ENCODE measurements at regions not wholly inside any gene's neighbourhood (a gene's known extent, or its start where the extent isn't known, plus 50 kb on each side); places are given as distances from the start of the nearest gene placed in this dataset.

DNA sequence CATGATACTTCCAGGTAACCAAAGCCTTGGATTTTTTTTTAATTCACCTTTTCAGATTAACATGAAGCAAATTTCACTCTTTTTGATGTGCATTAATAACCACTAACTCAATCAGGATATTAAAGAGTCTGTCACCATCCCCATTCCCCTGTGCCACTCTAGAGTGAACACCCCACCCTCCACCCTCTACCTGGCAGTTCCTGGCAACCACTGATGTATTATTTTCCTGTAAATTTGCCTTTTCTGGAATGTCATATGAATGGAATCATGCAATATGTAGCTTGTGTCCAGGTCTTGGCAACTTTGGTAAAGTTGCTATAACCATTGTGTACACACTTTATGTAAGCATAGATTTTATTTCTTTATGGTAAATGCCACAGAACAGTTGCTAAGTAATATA lies 627.6 kb downstream of the MCTP2 start:
- H3K4me3 Mint-ChIP-seq, result no peak overlapping the region
- H3K27ac Mint-ChIP-seq, result no peak overlapping the region
- ATAC-seq (no peak), DNase-seq (ENCODE audit: low spot score) (no peak)
- CTCF ChIA-PET, result no interaction called here
- POLR2A ChIA-PET, result no interaction called here
- H3K36me3 Mint-ChIP-seq, result no peaks in the 10 kb centered on the region; the same call in 1 of the 2 replicates
- TF ChIP-seq HMGXB4 (CRISPR knock-in tag; IDR thresholded peaks at IDR 0.05) (no peak), FOXJ3 (CRISPR knock-in tag; IDR thresholded peaks at IDR 0.05; ENCODE audit: borderline replicate concordance) (no peak), FOXP4 (CRISPR knock-in tag; IDR thresholded peaks at IDR 0.05) (no peak), ATF2 (CRISPR knock-in tag; IDR thresholded peaks at IDR 0.05; ENCODE audit: borderline replicate concordance, low read depth) (no peak), NFYB (CRISPR knock-in tag; conservative IDR thresholded peaks at IDR 0.05; ENCODE audit: low read depth) (no peak), MXD4 (CRISPR knock-in tag; IDR thresholded peaks at IDR 0.05; ENCODE audit: borderline replicate concordance) (no peak), STAT6 (CRISPR knock-in tag; conservative IDR thresholded peaks at IDR 0.05; ENCODE audit: low read depth) (no peak), IRF2 (CRISPR knock-in tag; IDR thresholded peaks at IDR 0.05; ENCODE audit: borderline replicate concordance, low read depth) (no peak), JUN (CRISPR knock-in tag; IDR thresholded peaks at IDR 0.05) (no peak), ZNF121 (CRISPR knock-in tag; IDR thresholded peaks at IDR 0.05) (no peak), NFATC4 (CRISPR knock-in tag; IDR thresholded peaks at IDR 0.05) (no peak), NR2C2 (CRISPR knock-in tag; IDR thresholded peaks at IDR 0.05) (no peak)
- TF ChIP-seq, protein P1, sequence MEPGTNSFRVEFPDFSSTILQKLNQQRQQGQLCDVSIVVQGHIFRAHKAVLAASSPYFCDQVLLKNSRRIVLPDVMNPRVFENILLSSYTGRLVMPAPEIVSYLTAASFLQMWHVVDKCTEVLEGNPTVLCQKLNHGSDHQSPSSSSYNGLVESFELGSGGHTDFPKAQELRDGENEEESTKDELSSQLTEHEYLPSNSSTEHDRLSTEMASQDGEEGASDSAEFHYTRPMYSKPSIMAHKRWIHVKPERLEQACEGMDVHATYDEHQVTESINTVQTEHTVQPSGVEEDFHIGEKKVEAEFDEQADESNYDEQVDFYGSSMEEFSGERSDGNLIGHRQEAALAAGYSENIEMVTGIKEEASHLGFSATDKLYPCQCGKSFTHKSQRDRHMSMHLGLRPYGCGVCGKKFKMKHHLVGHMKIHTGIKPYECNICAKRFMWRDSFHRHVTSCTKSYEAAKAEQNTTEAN (CRISPR knock-in tag; IDR thresholded peaks at IDR 0.05), result no peak
- no peaks in the 10 kb centered on the region for H3K27me3 Mint-ChIP-seq (ENCODE audit: low read depth)
- peaks cover 9% of the 10 kb centered on the region for H3K4me1 Mint-ChIP-seq
- peaks cover 22% of the 10 kb centered on the region for H3K9me3 Mint-ChIP-seq

- Mint-ChIP-seq H3K9me3 (peaks cover 34% of the 10 kb centered on the region), H3K27me3 (ENCODE audit: low read depth) (no peaks in the 10 kb centered on the region), H3K36me3 (peaks cover 2% of the 10 kb centered on the region; the same call in 1 of the 2 replicates), H3K27ac (no peak overlapping the region), H3K4me1 (no peaks in the 10 kb centered on the region), H3K4me3 (no peak overlapping the region)
- no peak for ATAC-seq
- ChIA-PET POLR2A (no interaction called here), CTCF (interaction anchor here (0.8 kb wide), 1 partner anchor 160 kb away, joined by 3 read pairs; no protein-coding TSS in a partner anchor)
- no peak for DNase-seq (ENCODE audit: low spot score)
- no peak for TF ChIP-seq SMAD3 (CRISPR knock-in tag; IDR thresholded peaks at IDR 0.05; ENCODE audit: borderline replicate concordance)
- no peak for TF ChIP-seq ZMAT4 (CRISPR knock-in tag; IDR thresholded peaks at IDR 0.05)
- no peak for TF ChIP-seq JAZF1 (CRISPR knock-in tag; IDR thresholded peaks at IDR 0.05)
- no peak for TF ChIP-seq FOXP1 (CRISPR knock-in tag; IDR thresholded peaks at IDR 0.05; ENCODE audit: borderline replicate concordance)
- TF ChIP-seq USF1 (CRISPR knock-in tag; IDR thresholded peaks at IDR 0.05), result no peak
- TF ChIP-seq TP53 (CRISPR knock-in tag; IDR thresholded peaks at IDR 0.05), result no peak
- TF ChIP-seq AR (CRISPR knock-in tag; IDR thresholded peaks at IDR 0.05), result no peak
- no peak for TF ChIP-seq NFYB (CRISPR knock-in tag; conservative IDR thresholded peaks at IDR 0.05; ENCODE audit: low read depth)
- TF ChIP-seq ZNF121 (CRISPR knock-in tag; IDR thresholded peaks at IDR 0.05), result no peak
- TF ChIP-seq NFE2L1 (CRISPR knock-in tag; IDR thresholded peaks at IDR 0.05), result no peak
- TF ChIP-seq NR2C2 (CRISPR knock-in tag; IDR thresholded peaks at IDR 0.05), result no peak
- TF ChIP-seq GABPB1 (CRISPR knock-in tag; IDR thresholded peaks at IDR 0.05), result no peak
Observed at GRCh38 chr15:94864600-94864999, 633.2 kb downstream of the MCTP2 start.
